ENCODE measurements at regions not wholly inside any gene's neighbourhood (a gene's known extent, or its start where the extent isn't known, plus 50 kb on each side); places are given as distances from the start of the nearest gene placed in this dataset.
"Not testable (repeated sequence)": the region's sequence is repeated elsewhere in the genome, so short reads cannot be mapped to it uniquely, and the experiment has no call there.

GRCh38 chr9:66819510-66819909 lies 81.0 kb upstream of the ZNF658 start:
- not testable (repeated sequence) for TF ChIP-seq AEBP2 (tag by site-specific recombination; IDR thresholded peaks at IDR 0.05; ENCODE audit: borderline replicate concordance); CTCF (tag by site-specific recombination; IDR thresholded peaks at IDR 0.05); ZNF10 (tag by site-specific recombination; IDR thresholded peaks at IDR 0.05); ATF2 (tag by site-specific recombination; IDR thresholded peaks at IDR 0.05; ENCODE audit: low read depth); INSM2 (tag by site-specific recombination; IDR thresholded peaks at IDR 0.05); SP3 (tag by site-specific recombination; IDR thresholded peaks at IDR 0.05); ZNF354C (tag by site-specific recombination; IDR thresholded peaks at IDR 0.05; ENCODE audit: borderline replicate concordance, low read depth); ZSCAN30 (tag by site-specific recombination; IDR thresholded peaks at IDR 0.05); HOXD13 (CRISPR knock-in tag; IDR thresholded peaks at IDR 0.05; ENCODE audit: borderline replicate concordance)
